ENCODE measurements at regions not wholly inside any gene's neighbourhood (a gene's known extent, or its start where the extent isn't known, plus 50 kb on each side); places are given as distances from the start of the nearest gene placed in this dataset.

GRCh38 chr7:54810401-54810800 is 51.4 kb upstream of the SEC61G start:
- Mint-ChIP-seq H3K36me3 (no peaks in the 10 kb centered on the region), H3K27ac (no peak overlapping the region), H3K27me3 (peaks cover 4% of the 10 kb centered on the region), H3K9me3 (no peaks in the 10 kb centered on the region), H3K4me3 (no peak overlapping the region), H3K4me1 (ENCODE audit: unreplicated experiment) (peaks cover 22% of the 10 kb centered on the region)
- DNase-seq (ENCODE audit: extremely low spot score, unreplicated experiment), result no peak
- TF ChIP-seq CTCF (conservative IDR thresholded peaks at IDR 0.05), result no peak

- no peak overlapping the region for H3K27ac Mint-ChIP-seq
- TF ChIP-seq CTCF (conservative IDR thresholded peaks at IDR 0.05), result no peak
- no peaks in the 10 kb centered on the region for H3K36me3 Mint-ChIP-seq
- no peak for DNase-seq (ENCODE audit: extremely low spot score, unreplicated experiment)
- H3K4me1 Mint-ChIP-seq (ENCODE audit: unreplicated experiment), result peaks cover 22% of the 10 kb centered on the region
- H3K27me3 Mint-ChIP-seq, result peaks cover 4% of the 10 kb centered on the region
- H3K9me3 Mint-ChIP-seq, result no peaks in the 10 kb centered on the region
- no peak overlapping the region for H3K4me3 Mint-ChIP-seq
Observed at GRCh38 chr7:54811041-54811845, 52.2 kb upstream of the SEC61G start.

- no peak overlapping the region for H3K27ac Mint-ChIP-seq
- peaks cover 4% of the 10 kb centered on the region for H3K27me3 Mint-ChIP-seq
- no peaks in the 10 kb centered on the region for H3K9me3 Mint-ChIP-seq
- peaks cover 25% of the 10 kb centered on the region for H3K4me1 Mint-ChIP-seq (ENCODE audit: unreplicated experiment)
- no peak overlapping the region for H3K4me3 Mint-ChIP-seq
- no peaks in the 10 kb centered on the region for H3K36me3 Mint-ChIP-seq
- TF ChIP-seq CTCF (conservative IDR thresholded peaks at IDR 0.05), result no peak
- DNase-seq (ENCODE audit: extremely low spot score, unreplicated experiment), result no peak
Observed at GRCh38 chr7:54811846-54812254, 52.8 kb upstream of the SEC61G start.

- no peak for DNase-seq (ENCODE audit: extremely low spot score, unreplicated experiment)
- no peaks in the 10 kb centered on the region for H3K9me3 Mint-ChIP-seq
- no peak for TF ChIP-seq CTCF (conservative IDR thresholded peaks at IDR 0.05)
- H3K36me3 Mint-ChIP-seq, result no peaks in the 10 kb centered on the region
- H3K27ac Mint-ChIP-seq, result no peak overlapping the region
- H3K4me1 Mint-ChIP-seq (ENCODE audit: unreplicated experiment), result peaks cover 30% of the 10 kb centered on the region
- H3K27me3 Mint-ChIP-seq, result peaks cover under 1% of the 10 kb centered on the region
- H3K4me3 Mint-ChIP-seq, result no peak overlapping the region
Observed at GRCh38 chr7:54812756-54813322, 53.8 kb upstream of the SEC61G start.

- H3K36me3 Mint-ChIP-seq, result no peaks in the 10 kb centered on the region
- H3K4me3 Mint-ChIP-seq, result no peak overlapping the region
- peaks cover 2% of the 10 kb centered on the region for H3K27me3 Mint-ChIP-seq
- H3K9me3 Mint-ChIP-seq, result no peaks in the 10 kb centered on the region
- no peak for DNase-seq (ENCODE audit: extremely low spot score, unreplicated experiment)
- no peak overlapping the region for H3K27ac Mint-ChIP-seq
- TF ChIP-seq CTCF (conservative IDR thresholded peaks at IDR 0.05), result no peak
- H3K4me1 Mint-ChIP-seq (ENCODE audit: unreplicated experiment), result peaks cover 30% of the 10 kb centered on the region
Observed at GRCh38 chr7:54813398-54813797, 54.4 kb upstream of the SEC61G start.
